Panc1 (cell line): ENCODE measurements at regions not wholly inside any gene's neighbourhood (a gene's known extent, or its start where the extent isn't known, plus 50 kb on each side); places are given as distances from the start of the nearest gene placed in this dataset.

Experiments
- ATAC-seq: fragments of 200-7000 bp; cut with Tn5 transposase; 2 replicates; pipeline ENCODE4 v1.9.1; 2020; ENCODE audit warnings: mild to moderate bottlenecking, moderate library complexity
- BruUV-seq: library from RNA; stranded (reverse); fragments of 400-500 nt; replicated peaks from 2 replicates; lab custom pipeline; 2021; lab: Mats Ljungman, UMichigan
- CTCF ChIA-PET: fragments of 300-600 bp; sonication (Branson Sonifier 250); formaldehyde crosslinking; loops from one replicate; lab custom pipeline; 2022; ENCODE audit warnings: antibody characterized with exemption; lab: Charles Lee
- POLR2A ChIA-PET: fragments of 300-600 bp; sonication (Branson Sonifier 250); formaldehyde crosslinking; loops from one replicate; lab custom pipeline; 2022; ENCODE audit warnings: antibody characterized with exemption; lab: Charles Lee
- DNase-seq: peaks from one replicate; pipeline ENCODE4 v3.0.0-alpha.2; 2010; ENCODE audit warnings: low read depth, low spot score
- H3K27ac ChIP-seq: 2 replicates; pipeline ENCODE4 v1.5.1; 2011; ENCODE audit warnings: mild to moderate bottlenecking, low read length, inconsistent platforms
- H3K27me3 ChIP-seq: fragments of 200-500 bp; sonication (Bioruptor generic); 2 replicates; pipeline ENCODE4 v1.6.0; 2014; ENCODE audit warnings: low read length, inconsistent platforms; ENCODE audit not compliant: control insufficient read depth, insufficient read depth
- H3K36me3 ChIP-seq: fragments of 200-500 bp; sonication (Bioruptor generic); 2 replicates; pipeline ENCODE4 v1.5.1; 2014; ENCODE audit warnings: inconsistent platforms, mild to moderate bottlenecking, low read length, moderate library complexity; ENCODE audit not compliant: control insufficient read depth, insufficient read depth
- H3K4me1 ChIP-seq: 2 replicates; pipeline ENCODE4 v1.5.1; 2011; ENCODE audit warnings: inconsistent platforms, mild to moderate bottlenecking, low read length, moderate library complexity; ENCODE audit not compliant: control insufficient read depth, insufficient read depth
- H3K4me3 ChIP-seq, 2 experiments: 2 replicates each; pipeline ENCODE4 v1.5.1; 2011 to 2012; ENCODE audit warnings: low read depth in 2 of 2, low read length in 2 of 2, mild to moderate bottlenecking in 2 of 2, inconsistent platforms in 1 of 2, moderate library complexity in 1 of 2
- H3K9me3 ChIP-seq: fragments of 200-500 bp; sonication (Bioruptor generic); 2 replicates; pipeline ENCODE4 v1.5.1; 2014; ENCODE audit warnings: low read depth, mild to moderate bottlenecking, inconsistent platforms, low read length, moderate library complexity; ENCODE audit not compliant: control insufficient read depth, insufficient read depth
- POLR2AphosphoS5 ChIP-seq: IDR thresholded peaks from 2 replicates; pipeline ENCODE4 v1.6.1; 2012; ENCODE audit warnings: mild to moderate bottlenecking, low read depth, low read length, moderate library complexity
- SIN3A ChIP-seq: IDR thresholded peaks from 2 replicates; pipeline ENCODE4 v1.6.1; 2012; ENCODE audit warnings: low read depth, mild to moderate bottlenecking, low read length, moderate library complexity, borderline replicate concordance; ENCODE audit not compliant: insufficient read depth
- TCF7L2 ChIP-seq: IDR thresholded peaks from 2 replicates; pipeline ENCODE4 v1.6.1; 2011; ENCODE audit warnings: mild to moderate bottlenecking, low read depth, low read length, inconsistent platforms
- in situ Hi-C: cut with HindIII; loops from 2 replicates; pipeline ENCODE4 v1.10.0; 2016; ENCODE audit warnings: low sequenced_read_pairs, low pct_unique_long_range_greater_than_20kb
- intact Hi-C: fragments of 100-400 bp; cut with micrococcal nuclease; formaldehyde crosslinking; loops from one replicate; pipeline ENCODE4 v1.10.0; 2022; ENCODE audit not compliant: unreplicated experiment
- TF ChIP-seq, protein P1 (sequence below): fragments of 450-650 bp; IDR thresholded peaks from 2 replicates; pipeline ENCODE4 v1.5.1; 2017; ENCODE audit warnings: mild to moderate bottlenecking
- TF ChIP-seq, protein P2 (sequence below), 2 experiments: IDR thresholded peaks; 2 replicates each; pipeline ENCODE4 v1.6.1; 2011 to 2012; ENCODE audit warnings: low read depth in 2 of 2, control low read depth in 1 of 2, low read length in 1 of 2, mild to moderate bottlenecking in 1 of 2, moderate library complexity in 1 of 2; ENCODE audit not compliant: insufficient read depth in 1 of 2

GRCh38 chr9:134545543-134546245 is 95.9 kb upstream of the COL5A1 start:
- ChIA-PET CTCF (no interaction called here), POLR2A (no interaction called here)
- DNase-seq: no peak
- Histone ChIP-seq H3K36me3 (no peaks in the 10 kb centered on the region), H3K9me3 (no peaks in the 10 kb centered on the region), H3K4me1 (no peaks in the 10 kb centered on the region), H3K27me3 (no peaks in the 10 kb centered on the region), H3K4me3 (no peak overlapping the region), H3K27ac (no peak overlapping the region)
- BruUV-seq: no TSS peak
- ATAC-seq: no peak
- in situ Hi-C loops (no loop called here), intact Hi-C loops (no loop called here)
- no peak for TF ChIP-seq POLR2AphosphoS5
- no peak for TF ChIP-seq SIN3A
- no peak for TF ChIP-seq TCF7L2
- TF ChIP-seq, protein P1, sequence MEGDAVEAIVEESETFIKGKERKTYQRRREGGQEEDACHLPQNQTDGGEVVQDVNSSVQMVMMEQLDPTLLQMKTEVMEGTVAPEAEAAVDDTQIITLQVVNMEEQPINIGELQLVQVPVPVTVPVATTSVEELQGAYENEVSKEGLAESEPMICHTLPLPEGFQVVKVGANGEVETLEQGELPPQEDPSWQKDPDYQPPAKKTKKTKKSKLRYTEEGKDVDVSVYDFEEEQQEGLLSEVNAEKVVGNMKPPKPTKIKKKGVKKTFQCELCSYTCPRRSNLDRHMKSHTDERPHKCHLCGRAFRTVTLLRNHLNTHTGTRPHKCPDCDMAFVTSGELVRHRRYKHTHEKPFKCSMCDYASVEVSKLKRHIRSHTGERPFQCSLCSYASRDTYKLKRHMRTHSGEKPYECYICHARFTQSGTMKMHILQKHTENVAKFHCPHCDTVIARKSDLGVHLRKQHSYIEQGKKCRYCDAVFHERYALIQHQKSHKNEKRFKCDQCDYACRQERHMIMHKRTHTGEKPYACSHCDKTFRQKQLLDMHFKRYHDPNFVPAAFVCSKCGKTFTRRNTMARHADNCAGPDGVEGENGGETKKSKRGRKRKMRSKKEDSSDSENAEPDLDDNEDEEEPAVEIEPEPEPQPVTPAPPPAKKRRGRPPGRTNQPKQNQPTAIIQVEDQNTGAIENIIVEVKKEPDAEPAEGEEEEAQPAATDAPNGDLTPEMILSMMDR: no peak
- TF ChIP-seq, protein P2, sequence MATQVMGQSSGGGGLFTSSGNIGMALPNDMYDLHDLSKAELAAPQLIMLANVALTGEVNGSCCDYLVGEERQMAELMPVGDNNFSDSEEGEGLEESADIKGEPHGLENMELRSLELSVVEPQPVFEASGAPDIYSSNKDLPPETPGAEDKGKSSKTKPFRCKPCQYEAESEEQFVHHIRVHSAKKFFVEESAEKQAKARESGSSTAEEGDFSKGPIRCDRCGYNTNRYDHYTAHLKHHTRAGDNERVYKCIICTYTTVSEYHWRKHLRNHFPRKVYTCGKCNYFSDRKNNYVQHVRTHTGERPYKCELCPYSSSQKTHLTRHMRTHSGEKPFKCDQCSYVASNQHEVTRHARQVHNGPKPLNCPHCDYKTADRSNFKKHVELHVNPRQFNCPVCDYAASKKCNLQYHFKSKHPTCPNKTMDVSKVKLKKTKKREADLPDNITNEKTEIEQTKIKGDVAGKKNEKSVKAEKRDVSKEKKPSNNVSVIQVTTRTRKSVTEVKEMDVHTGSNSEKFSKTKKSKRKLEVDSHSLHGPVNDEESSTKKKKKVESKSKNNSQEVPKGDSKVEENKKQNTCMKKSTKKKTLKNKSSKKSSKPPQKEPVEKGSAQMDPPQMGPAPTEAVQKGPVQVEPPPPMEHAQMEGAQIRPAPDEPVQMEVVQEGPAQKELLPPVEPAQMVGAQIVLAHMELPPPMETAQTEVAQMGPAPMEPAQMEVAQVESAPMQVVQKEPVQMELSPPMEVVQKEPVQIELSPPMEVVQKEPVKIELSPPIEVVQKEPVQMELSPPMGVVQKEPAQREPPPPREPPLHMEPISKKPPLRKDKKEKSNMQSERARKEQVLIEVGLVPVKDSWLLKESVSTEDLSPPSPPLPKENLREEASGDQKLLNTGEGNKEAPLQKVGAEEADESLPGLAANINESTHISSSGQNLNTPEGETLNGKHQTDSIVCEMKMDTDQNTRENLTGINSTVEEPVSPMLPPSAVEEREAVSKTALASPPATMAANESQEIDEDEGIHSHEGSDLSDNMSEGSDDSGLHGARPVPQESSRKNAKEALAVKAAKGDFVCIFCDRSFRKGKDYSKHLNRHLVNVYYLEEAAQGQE (IDR thresholded peaks at IDR 0.05; ENCODE audit: insufficient read depth in 1 of 2, low read depth in 2 of 2, low read length in 1 of 2): no peak

DNA sequence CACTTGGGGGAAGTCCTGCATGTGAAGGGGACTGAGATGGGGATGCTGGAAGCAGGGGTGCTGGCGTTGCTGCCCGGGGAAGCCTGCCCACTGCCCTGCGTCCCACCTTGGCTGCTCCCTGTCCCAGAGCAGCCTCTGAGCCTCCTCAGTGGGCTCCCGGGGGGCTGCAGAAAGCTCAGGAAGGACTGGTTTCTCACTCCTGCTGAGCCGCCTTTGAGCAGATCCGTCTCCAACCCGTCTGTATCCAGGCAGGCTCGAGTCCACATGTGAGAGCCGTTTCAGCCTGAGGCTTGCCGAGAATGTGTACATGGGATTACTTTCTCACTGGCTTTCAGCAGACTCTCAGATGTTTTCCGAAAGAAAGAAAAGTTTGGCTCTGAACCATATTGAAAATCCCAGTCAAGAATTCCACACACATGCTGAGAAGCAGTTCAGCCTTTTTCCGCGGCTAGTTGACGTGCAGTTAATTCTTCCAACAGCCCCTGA is 95.3 kb upstream of the COL5A1 start:
- BruUV-seq: no TSS peak
- Histone ChIP-seq H3K9me3 (no peaks in the 10 kb centered on the region), H3K4me3 (no peak overlapping the region), H3K27me3 (no peaks in the 10 kb centered on the region), H3K36me3 (no peaks in the 10 kb centered on the region), H3K4me1 (no peaks in the 10 kb centered on the region), H3K27ac (no peak overlapping the region)
- ATAC-seq (no peak), DNase-seq (no peak)
- POLR2A ChIA-PET: no interaction called here
- intact Hi-C loops (no loop called here), in situ Hi-C loops (no loop called here)
- TF ChIP-seq SIN3A: no peak
- no peak for TF ChIP-seq POLR2AphosphoS5
- TF ChIP-seq, protein P2 (IDR thresholded peaks at IDR 0.05; ENCODE audit: insufficient read depth in 1 of 2, low read depth in 2 of 2, low read length in 1 of 2): no peak
- TF ChIP-seq, protein P1: no peak
- no peak for TF ChIP-seq TCF7L2
- CTCF ChIA-PET: no interaction called here
